Type B pancreatic cell (in vitro differentiated cells): ENCODE measurements at regions not wholly inside any gene's neighbourhood (a gene's known extent, or its start where the extent isn't known, plus 50 kb on each side); places are given as distances from the start of the nearest gene placed in this dataset.

Source experiments
- DNase-seq: peaks from one replicate; pipeline ENCODE4 v3.0.0; 2021; ENCODE audit warnings: mixed read lengths; ENCODE audit not compliant: unreplicated experiment; ENCODE audit errors: extremely low spot score
- H3K27ac Mint-ChIP-seq: 2 replicates; pipeline ENCODE4 v1.8.0; 2021; ENCODE audit warnings: mild to moderate bottlenecking, mixed read lengths
- H3K27me3 Mint-ChIP-seq: 2 replicates; pipeline ENCODE4 v1.8.0; 2021; ENCODE audit warnings: mixed read lengths
- H3K36me3 Mint-ChIP-seq: 2 replicates; pipeline ENCODE4 v1.8.0; 2021; ENCODE audit warnings: mixed read lengths
- H3K4me1 Mint-ChIP-seq: one replicate; pipeline ENCODE4 v1.8.0; 2021; ENCODE audit warnings: mixed read lengths; ENCODE audit not compliant: unreplicated experiment
- H3K4me3 Mint-ChIP-seq: 2 replicates; pipeline ENCODE4 v1.8.0; 2021; ENCODE audit warnings: mild to moderate bottlenecking, mixed read lengths
- H3K9me3 Mint-ChIP-seq: 2 replicates; pipeline ENCODE4 v1.8.0; 2021; ENCODE audit warnings: mixed read lengths
- CTCF ChIP-seq: fragments of 200-600 bp; sonication (generic); conservative IDR thresholded peaks from 2 replicates; pipeline ENCODE4 v1.5.0; 2021; ENCODE audit warnings: antibody characterized with exemption, mild to moderate bottlenecking

DNA sequence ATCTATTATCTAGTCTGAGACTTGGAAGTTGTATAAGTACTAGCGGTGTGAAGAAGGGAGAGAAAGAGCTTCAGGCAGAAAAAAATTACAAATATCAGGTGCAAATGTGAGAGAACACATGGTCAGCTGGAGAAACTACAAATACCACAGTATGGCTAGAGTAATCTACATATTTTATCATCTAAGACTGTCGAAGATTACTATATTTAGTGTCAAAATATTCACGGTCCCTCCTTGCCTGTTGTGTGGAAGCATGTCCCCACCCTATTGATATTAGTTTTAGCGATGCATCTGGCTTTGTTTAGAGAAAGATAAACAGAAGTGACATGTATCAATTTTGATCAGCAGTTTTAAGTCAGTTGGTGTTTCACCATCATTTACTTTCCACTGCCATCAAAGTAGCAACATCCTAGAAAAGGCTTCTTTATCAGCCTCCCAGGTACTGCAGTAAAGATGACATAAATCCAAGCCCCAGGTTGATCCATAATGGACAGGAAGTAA, 90.5 kb upstream of the ITGA4 start:
- no peak overlapping the region for H3K27ac Mint-ChIP-seq
- DNase-seq, result no peak
- TF ChIP-seq CTCF, result no peak
- no peaks in the 10 kb centered on the region for H3K27me3 Mint-ChIP-seq
- H3K36me3 Mint-ChIP-seq, result no peaks in the 10 kb centered on the region
- H3K4me3 Mint-ChIP-seq, result no peak overlapping the region
- peaks cover 6% of the 10 kb centered on the region for H3K4me1 Mint-ChIP-seq
- no peaks in the 10 kb centered on the region for H3K9me3 Mint-ChIP-seq

DNA sequence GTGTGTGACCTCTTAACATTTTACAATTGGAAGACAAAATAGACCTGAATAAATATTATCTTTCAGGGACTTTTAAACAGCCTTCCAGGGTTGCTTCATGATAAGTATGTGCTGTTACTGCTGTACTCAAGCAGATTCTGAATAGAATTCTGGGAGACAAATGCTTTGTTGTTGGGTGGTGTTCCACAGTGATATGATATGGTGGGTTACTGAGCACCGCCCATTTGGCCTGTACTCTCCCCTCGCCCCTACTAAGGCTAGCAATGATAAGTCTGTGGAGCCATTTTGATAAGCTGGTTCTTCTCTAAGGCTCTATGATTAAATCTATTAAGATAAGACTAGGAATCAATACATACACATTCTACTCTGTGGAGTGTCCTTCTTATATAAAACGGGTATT, 89.8 kb upstream of the ITGA4 start:
- no peak for TF ChIP-seq CTCF
- Mint-ChIP-seq H3K27ac (no peak overlapping the region), H3K9me3 (no peaks in the 10 kb centered on the region), H3K4me3 (no peak overlapping the region), H3K4me1 (peaks cover 7% of the 10 kb centered on the region), H3K36me3 (no peaks in the 10 kb centered on the region), H3K27me3 (no peaks in the 10 kb centered on the region)
- DNase-seq, result no peak

DNA sequence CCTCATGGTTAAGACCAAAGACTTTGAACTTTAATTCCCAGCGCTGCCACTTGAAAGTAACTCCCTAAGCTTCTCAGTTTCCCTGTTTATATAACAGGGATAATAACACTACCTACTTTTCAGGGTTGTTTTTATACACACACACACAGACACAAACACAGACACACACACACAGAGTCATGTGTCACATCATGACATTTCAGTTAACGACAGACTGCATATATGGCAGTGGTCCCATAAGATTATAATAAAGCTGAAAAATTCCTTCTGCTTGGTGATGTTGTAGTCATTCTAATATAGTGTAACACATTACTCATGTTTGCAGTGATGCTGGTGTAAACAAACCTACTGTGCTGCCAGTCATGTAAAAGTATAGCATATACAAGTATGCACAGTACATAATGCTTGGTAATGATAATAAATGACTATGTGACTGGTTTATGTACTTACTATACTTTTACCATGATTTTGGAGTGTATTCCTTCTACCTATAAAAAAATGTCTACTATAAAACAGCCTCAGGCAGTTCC, 89.2 kb upstream of the ITGA4 start:
- H3K4me1 Mint-ChIP-seq, result peaks cover 11% of the 10 kb centered on the region
- TF ChIP-seq CTCF, result no peak
- H3K9me3 Mint-ChIP-seq, result no peaks in the 10 kb centered on the region

GRCh38 chr2:181370126-181370525, 87.1 kb upstream of the ITGA4 start:
- peaks cover 14% of the 10 kb centered on the region for H3K4me1 Mint-ChIP-seq
- H3K4me3 Mint-ChIP-seq, result no peak overlapping the region
- H3K9me3 Mint-ChIP-seq, result no peaks in the 10 kb centered on the region
- no peak for DNase-seq
- no peak for TF ChIP-seq CTCF
- no peaks in the 10 kb centered on the region for H3K36me3 Mint-ChIP-seq
- peaks cover 2% of the 10 kb centered on the region for H3K27me3 Mint-ChIP-seq
- H3K27ac Mint-ChIP-seq, result no peak overlapping the region

More for the DNA sequence above, 89.2 kb upstream of the ITGA4 start:
- Mint-ChIP-seq H3K36me3 (no peaks in the 10 kb centered on the region), H3K27ac (no peak overlapping the region), H3K4me3 (no peak overlapping the region), H3K27me3 (no peaks in the 10 kb centered on the region)
- no peak for DNase-seq

DNA sequence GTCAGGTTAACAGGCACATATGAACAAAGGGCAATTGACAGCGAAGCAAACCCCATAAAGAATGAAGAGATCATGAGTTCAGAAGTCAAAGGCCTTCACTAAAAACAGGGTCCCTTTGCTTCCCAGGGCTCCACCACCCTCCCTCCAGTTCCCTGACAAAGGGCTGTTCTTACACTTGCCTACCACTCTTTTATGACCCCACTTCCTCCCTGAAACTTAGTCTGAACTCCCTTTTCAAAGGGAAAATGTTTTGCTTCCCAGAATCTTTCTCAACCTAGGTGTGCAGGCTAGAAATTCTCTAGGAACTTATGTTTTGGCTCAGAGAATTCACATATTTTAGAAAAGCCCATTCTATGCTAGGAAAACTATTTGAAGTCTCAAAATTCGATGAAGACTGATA, 86.0 kb upstream of the ITGA4 start:
- Mint-ChIP-seq H3K9me3 (no peaks in the 10 kb centered on the region), H3K4me3 (no peak overlapping the region), H3K36me3 (no peaks in the 10 kb centered on the region), H3K27ac (no peak overlapping the region), H3K27me3 (peaks cover 6% of the 10 kb centered on the region), H3K4me1 (peaks cover 18% of the 10 kb centered on the region)
- TF ChIP-seq CTCF, result no peak
- DNase-seq, result no peak
